GM19463 (cell line): ENCODE measurements at regions not wholly inside any gene's neighbourhood (a gene's known extent, or its start where the extent isn't known, plus 50 kb on each side); places are given as distances from the start of the nearest gene placed in this dataset.
A peak's percentile ranks its signal among the peaks of the same experiment; 100 is the strongest.

Experiments
- ATAC-seq: cut with Tn5 transposase; IDR thresholded peaks from one replicate; pipeline ENCODE4 v1.9.1; 2021; ENCODE audit warnings: mild to moderate bottlenecking, moderate library complexity; ENCODE audit not compliant: unreplicated experiment

GRCh38 chr10:116792817-116793216 is 50.5 kb upstream of the HSPA12A start:
- no peak for ATAC-seq

GRCh38 chr10:116796469-116796868 is 52.8 kb upstream of the ENO4 start:
- ATAC-seq, result no peak

- ATAC-seq, result peak; percentile 85
Observed at GRCh38 chr10:116796910-116797513, 52.3 kb upstream of the ENO4 start.

- ATAC-seq, result no peak
Observed at GRCh38 chr10:116798859-116799258, 50.4 kb upstream of the ENO4 start.
